ENCODE measurements at regions not wholly inside any gene's neighbourhood (a gene's known extent, or its start where the extent isn't known, plus 50 kb on each side); places are given as distances from the start of the nearest gene placed in this dataset.

- ATAC-seq (ENCODE audit: low FRiP score) (no peak), DNase-seq (no peak)
- WGBS, 2 donors, result 69 to 76% methylated on average over 4 of the region's 4 CpGs
- Histone ChIP-seq H3K4me3 (ENCODE audit: low read length in 2 of 2) (no peak overlapping the region), H3K9me3 (ENCODE audit: control insufficient read depth, low read length) (no peaks in the 10 kb centered on the region), H3K36me3 (ENCODE audit: control insufficient read depth in 1 of 2, insufficient read depth in 2 of 2, low read length in 1 of 2) (no peaks in the 10 kb centered on the region), H3K27ac (ENCODE audit: low read depth in 1 of 2, low read length in 2 of 2) (no peak overlapping the region), H3K27me3 (ENCODE audit: control insufficient read depth in 1 of 2, insufficient read depth in 2 of 2, low read length in 1 of 2) (no peaks in the 10 kb centered on the region), H3K4me1 (ENCODE audit: control insufficient read depth in 1 of 2, insufficient read depth in 2 of 2, low read length in 2 of 2) (no peaks in the 10 kb centered on the region)
- intact Hi-C loops (cut with DNase I), result no loop called here
Measured at GRCh38 chr12:77492536-77492935, 338.2 kb upstream of the NAV3 start.

GRCh38 chr12:77489331-77489970 lies 341.2 kb upstream of the NAV3 start:
- Histone ChIP-seq H3K4me1 (ENCODE audit: control insufficient read depth in 1 of 2, insufficient read depth in 2 of 2, low read length in 2 of 2) (no peaks in the 10 kb centered on the region), H3K4me3 (ENCODE audit: low read length in 2 of 2) (no peak overlapping the region), H3K9me3 (ENCODE audit: control insufficient read depth, low read length) (no peaks in the 10 kb centered on the region), H3K27me3 (ENCODE audit: control insufficient read depth in 1 of 2, insufficient read depth in 2 of 2, low read length in 1 of 2) (no peaks in the 10 kb centered on the region), H3K27ac (ENCODE audit: low read depth in 1 of 2, low read length in 2 of 2) (no peak overlapping the region), H3K36me3 (ENCODE audit: control insufficient read depth in 1 of 2, insufficient read depth in 2 of 2, low read length in 1 of 2) (no peaks in the 10 kb centered on the region)
- 78 to 81% methylated on average over 4 of the region's 4 CpGs for WGBS, 2 donors
- DNase-seq (no peak), ATAC-seq (ENCODE audit: low FRiP score) (no peak)
- intact Hi-C loops (cut with DNase I), result no loop called here

GRCh38 chr12:77488041-77488620 lies 342.6 kb upstream of the NAV3 start:
- Histone ChIP-seq H3K9me3 (ENCODE audit: control insufficient read depth, low read length) (no peaks in the 10 kb centered on the region), H3K27me3 (ENCODE audit: control insufficient read depth in 1 of 2, insufficient read depth in 2 of 2, low read length in 1 of 2) (no peaks in the 10 kb centered on the region), H3K4me3 (ENCODE audit: low read length in 2 of 2) (no peak overlapping the region), H3K4me1 (ENCODE audit: control insufficient read depth in 1 of 2, insufficient read depth in 2 of 2, low read length in 2 of 2) (no peaks in the 10 kb centered on the region), H3K27ac (ENCODE audit: low read depth in 1 of 2, low read length in 2 of 2) (no peak overlapping the region), H3K36me3 (ENCODE audit: control insufficient read depth in 1 of 2, insufficient read depth in 2 of 2, low read length in 1 of 2) (no peaks in the 10 kb centered on the region)
- intact Hi-C loops (cut with DNase I), result no loop called here
- 15 to 18% methylated on average over 2 of the region's 2 CpGs for WGBS, 2 donors
- DNase-seq, result no peak
- no peak for ATAC-seq (ENCODE audit: low FRiP score)

- DNase-seq, result no peak
- ATAC-seq (ENCODE audit: low FRiP score), result no peak
- no peak overlapping the region for H3K27ac ChIP-seq (ENCODE audit: low read depth in 1 of 2, low read length in 2 of 2)
- no peaks in the 10 kb centered on the region for H3K36me3 ChIP-seq (ENCODE audit: control insufficient read depth in 1 of 2, insufficient read depth in 2 of 2, low read length in 1 of 2)
- H3K27me3 ChIP-seq (ENCODE audit: control insufficient read depth in 1 of 2, insufficient read depth in 2 of 2, low read length in 1 of 2), result no peaks in the 10 kb centered on the region
- no peaks in the 10 kb centered on the region for H3K9me3 ChIP-seq (ENCODE audit: control insufficient read depth, low read length)
- 81 to 82% methylated on average over 1 of the region's 1 CpG for whole genome bisulfite sequencing, 2 donors
- intact Hi-C loops (cut with DNase I), result no loop called here
- no peaks in the 10 kb centered on the region for H3K4me1 ChIP-seq (ENCODE audit: control insufficient read depth in 1 of 2, insufficient read depth in 2 of 2, low read length in 2 of 2)
- no peak overlapping the region for H3K4me3 ChIP-seq (ENCODE audit: low read length in 2 of 2)
Measured at GRCh38 chr12:77486872-77487271, 343.8 kb upstream of the NAV3 start.

GRCh38 chr12:77485961-77486854 lies 344.5 kb upstream of the NAV3 start:
- H3K9me3 ChIP-seq (ENCODE audit: control insufficient read depth, low read length), result no peaks in the 10 kb centered on the region
- no peak overlapping the region for H3K27ac ChIP-seq (ENCODE audit: low read depth in 1 of 2, low read length in 2 of 2)
- DNase-seq, result no peak
- no peaks in the 10 kb centered on the region for H3K36me3 ChIP-seq (ENCODE audit: control insufficient read depth in 1 of 2, insufficient read depth in 2 of 2, low read length in 1 of 2)
- intact Hi-C loops (cut with DNase I), result no loop called here
- H3K4me1 ChIP-seq (ENCODE audit: control insufficient read depth in 1 of 2, insufficient read depth in 2 of 2, low read length in 2 of 2), result no peaks in the 10 kb centered on the region
- whole genome bisulfite sequencing, 2 donors, result 88 to 90% methylated on average over 3 of the region's 3 CpGs
- no peak overlapping the region for H3K4me3 ChIP-seq (ENCODE audit: low read length in 2 of 2)
- H3K27me3 ChIP-seq (ENCODE audit: control insufficient read depth in 1 of 2, insufficient read depth in 2 of 2, low read length in 1 of 2), result no peaks in the 10 kb centered on the region
- no peak for ATAC-seq (ENCODE audit: low FRiP score)

- 81% methylated on average over 1 of the region's 1 CpG for WGBS, 2 donors
- H3K4me1 ChIP-seq (ENCODE audit: control insufficient read depth in 1 of 2, insufficient read depth in 2 of 2, low read length in 2 of 2), result no peaks in the 10 kb centered on the region
- H3K36me3 ChIP-seq (ENCODE audit: control insufficient read depth in 1 of 2, insufficient read depth in 2 of 2, low read length in 1 of 2), result no peaks in the 10 kb centered on the region
- no peak overlapping the region for H3K27ac ChIP-seq (ENCODE audit: low read depth in 1 of 2, low read length in 2 of 2)
- intact Hi-C loops (cut with DNase I), result no loop called here
- H3K9me3 ChIP-seq (ENCODE audit: control insufficient read depth, low read length), result no peaks in the 10 kb centered on the region
- H3K27me3 ChIP-seq (ENCODE audit: control insufficient read depth in 1 of 2, insufficient read depth in 2 of 2, low read length in 1 of 2), result no peaks in the 10 kb centered on the region
- DNase-seq, result no peak
- no peak overlapping the region for H3K4me3 ChIP-seq (ENCODE audit: low read length in 2 of 2)
- no peak for ATAC-seq (ENCODE audit: low FRiP score)
Measured at GRCh38 chr12:77481687-77482086, 349.0 kb upstream of the NAV3 start.

GRCh38 chr12:77477907-77478533 lies 352.7 kb upstream of the NAV3 start:
- H3K4me3 ChIP-seq (ENCODE audit: low read length in 2 of 2), result no peak overlapping the region

GRCh38 chr12:77471801-77472200 lies 358.9 kb upstream of the NAV3 start:
- intact Hi-C loops (cut with DNase I), result no loop called here
- H3K4me3 ChIP-seq (ENCODE audit: low read length in 2 of 2), result no peak overlapping the region
- ATAC-seq (ENCODE audit: low FRiP score) (no peak), DNase-seq (no peak)
- H3K36me3 ChIP-seq (ENCODE audit: control insufficient read depth in 1 of 2, insufficient read depth in 2 of 2, low read length in 1 of 2), result no peaks in the 10 kb centered on the region
- WGBS, 2 donors, result 73 to 80% methylated on average over 1 of the region's 1 CpG
- H3K4me1 ChIP-seq (ENCODE audit: control insufficient read depth in 1 of 2, insufficient read depth in 2 of 2, low read length in 2 of 2), result no peaks in the 10 kb centered on the region
- H3K27me3 ChIP-seq (ENCODE audit: control insufficient read depth in 1 of 2, insufficient read depth in 2 of 2, low read length in 1 of 2), result no peaks in the 10 kb centered on the region
- no peak overlapping the region for H3K27ac ChIP-seq (ENCODE audit: low read depth in 1 of 2, low read length in 2 of 2)
- H3K9me3 ChIP-seq (ENCODE audit: control insufficient read depth, low read length), result no peaks in the 10 kb centered on the region

More at GRCh38 chr12:77477907-77478533, 352.7 kb upstream of the NAV3 start:
- H3K27ac ChIP-seq (ENCODE audit: low read depth in 1 of 2, low read length in 2 of 2), result no peak overlapping the region
- no peaks in the 10 kb centered on the region for H3K4me1 ChIP-seq (ENCODE audit: control insufficient read depth in 1 of 2, insufficient read depth in 2 of 2, low read length in 2 of 2)
- H3K27me3 ChIP-seq (ENCODE audit: control insufficient read depth in 1 of 2, insufficient read depth in 2 of 2, low read length in 1 of 2), result no peaks in the 10 kb centered on the region
- ATAC-seq (ENCODE audit: low FRiP score), result no peak
- no peaks in the 10 kb centered on the region for H3K36me3 ChIP-seq (ENCODE audit: control insufficient read depth in 1 of 2, insufficient read depth in 2 of 2, low read length in 1 of 2)
- 97 to 100% methylated on average over 1 of the region's 1 CpG for whole genome bisulfite sequencing, 2 donors
- intact Hi-C loops (cut with DNase I), result no loop called here
- no peaks in the 10 kb centered on the region for H3K9me3 ChIP-seq (ENCODE audit: control insufficient read depth, low read length)
- no peak for DNase-seq
